RCC 7860 (cell line): ENCODE measurements at regions not wholly inside any gene's neighbourhood (a gene's known extent, or its start where the extent isn't known, plus 50 kb on each side); places are given as distances from the start of the nearest gene placed in this dataset.

Source experiments
- DNase-seq: peaks from one replicate; pipeline ENCODE4 v3.0.0-alpha.2; 2015; ENCODE audit warnings: low spot score
- FAIRE-seq: peaks from 2 replicates; lab custom pipeline; 2012; peaks lifted over from hg19 to GRCh38; lab: Jason Lieb, UNC

DNA sequence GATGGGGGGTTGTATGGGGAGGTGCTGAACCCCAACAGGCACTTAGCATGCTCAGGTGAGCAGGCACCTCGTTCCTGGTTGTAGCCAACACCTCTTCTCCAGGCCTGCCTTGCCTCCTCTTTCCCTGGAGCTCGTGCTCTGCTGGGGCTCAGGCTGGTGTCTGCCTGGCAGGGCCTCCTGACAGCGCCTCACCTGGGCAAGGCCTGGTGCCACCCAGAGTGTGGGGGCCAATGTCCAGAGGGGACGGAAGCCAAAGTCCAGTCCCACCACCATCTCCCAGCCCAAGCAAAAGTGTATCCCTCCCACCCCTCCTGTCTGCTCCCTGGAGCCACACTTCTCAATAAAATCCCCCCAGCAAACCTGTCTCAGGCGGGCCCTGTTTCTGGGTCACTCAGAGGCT is 304.2 kb upstream of the TNRC6C start:
- DNase-seq, result no peak
- no peak for FAIRE-seq

DNA sequence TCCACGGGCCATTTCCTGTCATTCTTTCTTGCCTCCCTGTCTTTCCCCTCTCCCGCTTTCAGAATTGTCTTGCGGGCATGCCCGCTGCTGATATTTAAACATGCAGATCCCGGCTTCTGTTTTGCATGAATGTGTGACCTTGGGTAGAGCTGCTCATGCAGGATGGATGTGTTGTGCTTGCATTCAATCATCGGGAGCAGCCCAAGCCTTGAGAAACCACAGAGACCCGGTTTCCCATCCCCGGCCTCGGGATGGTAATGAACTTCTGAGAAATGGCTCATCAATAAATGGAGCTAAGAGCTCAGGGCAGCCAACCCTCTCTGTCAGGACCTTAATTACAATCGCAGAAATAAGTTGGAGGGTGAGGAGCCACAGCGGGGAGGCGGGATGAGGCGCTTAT is 303.7 kb upstream of the TNRC6C start:
- no peak for FAIRE-seq
- no peak for DNase-seq

DNA sequence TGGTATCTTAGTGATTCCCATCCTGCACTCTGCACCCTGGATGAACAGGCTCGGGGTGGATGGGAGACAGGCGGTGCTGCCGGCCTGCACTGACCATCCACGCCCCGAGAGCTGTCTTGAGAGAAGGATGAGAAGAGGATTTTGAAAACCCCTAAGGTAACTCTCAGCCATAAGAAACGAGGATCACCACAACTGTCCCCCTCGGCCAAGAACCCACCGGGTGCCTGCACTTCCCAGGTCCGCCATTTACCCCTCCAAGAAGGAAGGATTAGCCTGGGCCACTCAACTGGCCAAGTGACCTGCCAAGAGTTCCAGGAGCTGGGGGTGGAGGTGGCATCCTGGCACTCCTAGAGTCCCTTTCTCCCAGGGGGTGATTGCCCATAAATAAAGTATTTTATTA is 302.4 kb upstream of the TNRC6C start:
- no peak for DNase-seq

DNA sequence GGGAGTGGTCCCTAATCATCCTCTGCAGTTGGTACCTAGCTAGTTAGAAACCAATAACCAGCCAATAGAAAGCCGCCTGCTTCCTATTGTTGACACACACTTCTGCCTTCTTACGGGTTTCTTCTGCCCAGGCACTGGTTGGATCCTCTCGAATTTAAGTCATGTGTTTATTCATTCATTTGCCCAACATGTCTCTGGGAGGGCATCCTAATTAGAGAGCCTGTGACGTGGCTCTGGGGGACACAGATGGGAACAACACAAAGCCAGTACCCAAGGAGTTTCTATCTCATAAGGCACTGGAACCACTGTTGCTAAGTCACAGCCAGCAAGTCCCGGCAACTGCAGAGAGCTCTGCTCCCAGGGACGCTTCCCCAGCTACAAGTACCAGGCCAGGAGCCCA is 300.7 kb upstream of the TNRC6C start:
- DNase-seq, result no peak
- FAIRE-seq, result no peak

More for the DNA sequence above, 302.4 kb upstream of the TNRC6C start:
- no peak for FAIRE-seq

DNA sequence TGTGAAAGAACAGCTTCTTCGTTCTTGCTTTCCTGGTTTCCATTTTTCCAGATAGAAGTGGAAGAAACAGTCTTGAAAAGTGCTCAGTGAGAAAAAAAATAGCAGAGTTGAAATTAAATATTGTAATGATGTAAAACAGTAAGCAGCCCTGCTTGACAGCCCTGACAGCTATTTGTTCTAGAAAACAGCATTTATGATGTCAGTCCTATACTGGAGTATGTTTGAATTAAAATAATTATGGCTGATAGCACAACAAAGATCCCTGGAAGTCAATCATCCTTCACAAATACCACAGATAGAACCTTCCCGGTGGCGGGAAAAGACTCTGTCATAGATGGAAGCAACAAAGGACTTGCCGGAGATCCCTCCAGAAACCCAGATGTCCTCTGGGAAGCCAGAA is 298.0 kb upstream of the TNRC6C start:
- FAIRE-seq, result no peak
- DNase-seq, result no peak

DNA sequence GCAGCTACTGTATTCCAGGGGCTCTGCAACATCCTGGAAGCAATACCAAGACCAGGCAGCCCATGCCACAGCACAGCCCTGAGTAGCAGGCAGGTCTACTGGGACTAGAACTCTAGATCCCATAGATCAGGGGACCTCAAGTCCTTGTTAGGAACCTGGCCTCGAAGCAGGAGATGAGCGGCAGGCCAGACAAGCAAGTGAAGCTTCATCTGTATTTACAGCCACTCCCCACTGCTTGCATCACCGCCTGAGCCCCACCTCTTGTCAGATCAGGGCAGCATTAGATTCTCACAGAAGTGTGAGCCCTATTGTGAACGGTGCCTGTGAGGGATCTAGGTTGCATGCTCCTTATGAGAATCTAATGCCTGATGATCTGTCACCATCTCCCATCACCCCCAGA is 295.7 kb upstream of the TNRC6C start:
- DNase-seq (no peak), FAIRE-seq (no peak)

DNA sequence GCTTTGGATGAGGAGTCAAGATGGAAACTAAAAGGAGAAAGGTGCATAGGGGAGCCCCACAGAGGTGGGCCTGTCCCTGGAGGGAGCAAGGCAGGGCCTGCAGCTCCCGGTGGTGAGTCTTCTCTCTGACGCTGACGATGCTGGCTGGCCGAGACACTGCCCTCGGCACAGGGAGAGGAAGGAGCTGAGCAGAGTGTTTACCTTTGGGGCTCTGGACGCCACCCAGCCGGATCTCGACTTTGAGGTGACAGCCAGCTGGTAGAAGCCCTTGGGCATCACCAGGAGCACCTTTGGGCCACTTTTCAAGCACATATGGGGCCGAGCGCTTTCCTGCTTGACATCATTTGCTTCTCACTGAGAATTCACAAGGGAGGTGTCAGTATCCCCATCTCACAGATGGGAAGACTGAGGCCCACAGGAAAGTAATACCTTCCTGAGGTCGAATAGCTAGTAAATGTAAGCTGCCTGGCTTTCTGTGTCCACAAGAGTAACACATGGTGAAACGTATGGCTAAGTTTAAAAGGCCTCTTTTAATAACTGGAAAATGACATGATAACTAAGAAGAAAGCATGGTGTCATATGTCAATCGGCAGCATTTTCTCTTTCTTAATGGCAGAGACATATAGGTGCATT is 294.3 kb upstream of the TNRC6C start:
- DNase-seq (no peak), FAIRE-seq (no peak)

DNA sequence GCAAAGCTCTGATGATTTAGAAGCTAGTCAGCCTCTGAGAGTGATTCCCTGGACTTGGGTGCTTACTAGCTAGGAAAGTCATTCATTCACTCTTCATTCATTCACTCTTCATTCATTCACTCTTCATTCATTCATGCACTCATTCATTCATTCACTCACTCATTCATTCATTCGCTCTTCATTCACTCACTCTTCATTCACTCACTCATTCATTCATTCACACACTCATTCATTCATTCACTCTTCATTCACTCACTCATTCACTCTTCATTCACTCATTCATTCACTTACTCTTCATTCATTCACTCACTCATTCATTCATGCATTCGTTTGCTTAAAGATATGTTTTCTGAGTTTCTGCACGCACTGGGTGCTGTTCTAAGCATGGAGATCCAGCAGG is 292.7 kb upstream of the TNRC6C start:
- no peak for DNase-seq

DNA sequence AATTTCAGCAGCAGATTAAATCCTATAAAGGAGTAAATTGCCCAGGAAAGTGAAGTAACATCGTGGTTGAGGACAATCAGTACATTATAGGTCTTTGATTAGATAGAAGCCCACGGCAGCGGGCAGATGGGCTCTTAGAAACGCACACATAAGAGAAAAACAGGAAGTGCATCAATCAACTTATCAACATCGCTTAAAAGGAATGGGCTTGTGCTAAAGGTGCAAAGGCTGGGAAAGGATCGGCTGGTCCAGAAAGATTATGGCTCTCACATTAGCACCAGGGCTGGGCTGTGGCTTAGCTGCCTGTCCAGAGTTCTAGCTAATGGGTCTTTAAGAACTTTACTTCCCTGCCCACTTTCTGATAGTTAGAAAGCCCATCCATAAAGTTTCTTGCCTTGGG is 292.0 kb upstream of the TNRC6C start:
- DNase-seq (no peak), FAIRE-seq (no peak)

More for the DNA sequence above, 292.7 kb upstream of the TNRC6C start:
- no peak for FAIRE-seq

DNA sequence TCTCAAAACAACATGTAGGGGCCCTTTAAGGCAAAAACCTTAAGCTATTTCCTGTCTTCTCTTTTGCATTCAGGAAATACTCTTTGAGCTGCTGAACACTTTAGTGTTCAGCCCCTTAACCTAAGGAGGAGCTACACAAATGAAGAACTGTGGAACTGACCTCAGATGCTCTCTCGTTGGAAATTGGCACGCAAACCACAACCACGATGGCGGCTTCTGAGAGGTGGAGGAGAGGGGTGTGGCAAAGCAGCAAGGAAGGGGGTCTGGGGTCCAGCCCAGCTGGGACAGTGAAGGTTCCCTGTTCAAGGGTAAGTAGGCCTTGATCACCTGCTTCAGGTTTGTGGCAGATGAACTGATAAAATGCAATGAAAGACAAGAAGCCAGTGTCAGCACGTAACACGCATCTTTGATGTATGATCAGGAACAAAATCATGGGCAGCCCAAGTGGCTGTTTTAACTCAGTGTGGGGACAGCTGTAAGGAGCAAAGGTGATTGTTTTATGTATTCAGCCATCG is 291.6 kb upstream of the TNRC6C start:
- no peak for DNase-seq
- no peak for FAIRE-seq

DNA sequence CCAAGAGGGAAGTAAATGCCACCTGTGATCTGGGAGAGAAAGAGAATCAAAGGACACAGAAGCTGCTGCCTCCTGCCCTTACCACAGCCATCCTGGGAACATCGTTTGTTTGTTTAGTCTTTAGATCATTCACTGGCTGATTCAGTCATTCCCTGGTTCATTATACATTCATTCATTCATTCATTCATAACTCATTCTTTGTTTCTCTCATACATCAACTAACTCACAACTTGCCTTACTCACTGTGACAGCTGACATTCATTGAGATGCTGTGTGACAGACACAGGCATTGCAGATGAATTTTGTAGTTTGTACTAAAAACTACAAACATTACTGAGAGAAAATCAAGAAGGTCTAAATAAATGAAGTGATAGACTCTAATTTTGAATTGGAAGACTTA is 291.0 kb upstream of the TNRC6C start:
- no peak for FAIRE-seq
- DNase-seq, result no peak

DNA sequence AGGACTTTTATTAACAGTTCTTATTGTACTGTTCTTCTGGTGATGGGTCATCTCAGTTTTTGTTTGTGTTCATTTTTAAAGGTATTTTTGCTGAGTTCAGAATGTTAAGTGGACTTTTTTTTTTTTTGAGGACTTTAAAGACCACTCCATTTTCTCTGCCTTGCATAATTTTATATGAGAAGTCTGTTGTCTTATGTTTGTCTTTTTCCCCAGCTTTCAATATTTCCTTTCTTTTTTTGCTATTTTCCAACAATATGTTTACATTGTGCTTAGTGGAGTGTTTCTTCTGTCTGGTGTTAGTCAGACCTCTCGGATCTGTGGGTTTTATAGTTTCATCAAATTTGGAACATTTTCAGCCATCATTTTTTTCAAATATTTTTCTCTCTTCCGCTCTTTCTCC is 290.0 kb upstream of the TNRC6C start:
- FAIRE-seq (no peak), DNase-seq (no peak)

DNA sequence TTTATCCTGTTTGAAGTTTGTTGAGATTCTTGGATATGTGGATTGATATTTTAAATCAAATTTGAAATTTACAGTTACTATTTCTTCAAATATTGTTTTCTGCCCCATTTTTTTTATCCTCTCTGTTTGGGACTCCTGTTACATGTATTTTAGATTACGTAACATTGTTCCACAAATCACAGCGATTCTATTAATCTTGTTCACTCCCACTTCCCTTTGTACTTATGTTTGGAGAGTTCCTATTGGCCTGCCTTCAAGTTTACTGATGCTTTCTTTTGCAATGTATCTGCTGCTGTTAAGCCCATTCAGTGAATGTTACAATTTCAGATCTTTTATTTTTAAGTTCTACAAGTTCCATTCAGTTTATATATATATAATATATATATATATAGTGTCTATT is 288.3 kb upstream of the TNRC6C start:
- FAIRE-seq, result no peak
- no peak for DNase-seq

DNA sequence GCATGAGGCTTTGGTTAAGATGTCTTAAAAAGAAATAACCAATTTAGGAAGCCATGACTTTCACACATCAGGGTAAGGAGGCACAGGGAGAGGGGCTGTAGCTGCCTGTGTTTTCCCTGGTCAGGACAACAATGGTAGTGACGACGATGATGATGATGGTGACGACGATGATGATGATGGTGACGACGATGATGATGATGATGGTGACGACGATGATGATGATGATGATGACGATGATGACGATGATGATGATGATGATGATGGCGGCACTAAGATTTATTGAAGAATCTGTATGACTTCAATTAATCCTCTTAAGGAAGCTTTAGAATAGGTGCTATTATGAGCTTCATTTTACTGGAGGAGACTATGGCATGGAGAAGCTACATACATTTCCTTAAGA is 284.1 kb upstream of the TNRC6C start:
- DNase-seq, result no peak
- no peak for FAIRE-seq

DNA sequence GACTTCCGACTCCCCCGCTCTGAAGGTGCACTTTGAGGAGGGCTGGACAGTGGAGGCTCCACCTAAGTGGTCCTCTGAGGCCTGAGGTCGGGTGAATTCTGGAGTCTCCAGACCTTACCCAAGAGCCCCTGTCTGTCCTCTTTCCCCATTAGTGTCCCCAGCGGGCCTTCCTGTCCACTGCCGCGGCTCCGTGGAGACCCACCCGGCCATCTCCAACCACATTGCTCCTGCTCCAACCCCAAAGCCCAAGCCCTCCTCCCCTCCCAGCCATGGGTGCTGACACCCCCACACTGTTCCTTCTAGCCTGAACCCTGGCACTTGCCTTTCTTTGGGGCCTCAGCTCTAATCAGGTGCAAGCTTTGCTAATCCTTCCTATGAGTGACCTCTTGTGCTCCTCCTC is 283.1 kb upstream of the TNRC6C start:
- FAIRE-seq (no peak), DNase-seq (no peak)

DNA sequence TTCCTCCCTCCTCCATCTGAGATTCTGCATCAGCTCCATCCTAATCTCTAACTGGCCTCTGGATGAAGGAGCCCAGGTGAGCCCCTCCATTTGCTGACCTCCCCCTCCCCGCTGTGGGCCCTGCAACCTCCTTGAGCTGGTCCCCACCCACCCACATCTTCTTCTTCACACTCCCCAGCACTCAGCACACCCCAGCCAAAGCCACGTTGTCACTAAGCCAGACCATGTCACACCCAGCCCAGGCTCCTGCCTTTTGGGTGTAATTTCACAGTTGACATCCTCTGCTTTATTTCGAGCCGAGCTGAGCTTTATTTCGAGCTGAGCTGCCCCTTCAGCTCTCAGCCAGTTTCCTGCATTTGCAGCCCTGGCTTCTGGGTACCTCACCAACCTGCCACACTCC is 282.7 kb upstream of the TNRC6C start:
- no peak for FAIRE-seq
- no peak for DNase-seq

DNA sequence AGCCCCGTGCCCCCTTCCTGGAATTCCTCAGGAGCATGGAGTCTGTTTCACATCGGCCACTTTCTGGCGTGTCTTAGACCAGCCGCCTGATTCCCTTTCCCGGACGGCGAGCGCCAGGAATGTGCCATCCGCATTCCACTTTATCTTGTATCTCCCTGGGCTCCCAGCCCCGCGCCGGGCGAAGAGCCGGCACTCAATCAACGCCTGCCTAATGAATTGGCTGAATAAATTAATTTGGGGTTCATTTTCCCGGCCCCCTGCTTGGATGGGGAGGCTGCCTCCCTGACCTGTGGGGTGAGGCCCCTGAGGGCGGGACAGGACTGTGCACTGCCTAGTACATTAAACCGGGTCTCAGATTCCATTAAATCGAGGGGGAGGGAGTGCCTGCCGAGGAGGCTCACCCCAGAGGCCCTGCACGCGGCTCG is 282.3 kb upstream of the TNRC6C start:
- FAIRE-seq, result no peak

DNA sequence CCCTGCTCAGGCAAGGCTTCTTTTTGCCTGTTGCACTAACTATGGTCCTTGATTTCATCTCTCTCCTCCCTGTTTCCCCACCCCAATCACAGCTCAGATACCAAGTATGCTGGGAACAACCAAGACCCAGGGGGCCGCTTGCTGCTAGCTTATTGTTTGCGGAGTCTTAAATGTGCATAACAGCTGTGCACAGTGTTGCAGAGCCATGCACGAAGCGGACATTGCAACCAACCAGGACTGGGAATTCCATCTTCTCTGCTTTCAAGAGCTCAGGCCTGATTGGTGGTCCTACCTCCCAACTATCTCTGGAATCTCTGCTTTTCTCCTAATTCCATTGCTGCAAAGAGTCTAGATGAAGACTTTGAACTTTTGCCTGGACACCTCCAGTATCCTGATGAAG is 281.3 kb upstream of the TNRC6C start:
- no peak for FAIRE-seq
- no peak for DNase-seq

More for the DNA sequence above, 282.3 kb upstream of the TNRC6C start:
- DNase-seq, result no peak

DNA sequence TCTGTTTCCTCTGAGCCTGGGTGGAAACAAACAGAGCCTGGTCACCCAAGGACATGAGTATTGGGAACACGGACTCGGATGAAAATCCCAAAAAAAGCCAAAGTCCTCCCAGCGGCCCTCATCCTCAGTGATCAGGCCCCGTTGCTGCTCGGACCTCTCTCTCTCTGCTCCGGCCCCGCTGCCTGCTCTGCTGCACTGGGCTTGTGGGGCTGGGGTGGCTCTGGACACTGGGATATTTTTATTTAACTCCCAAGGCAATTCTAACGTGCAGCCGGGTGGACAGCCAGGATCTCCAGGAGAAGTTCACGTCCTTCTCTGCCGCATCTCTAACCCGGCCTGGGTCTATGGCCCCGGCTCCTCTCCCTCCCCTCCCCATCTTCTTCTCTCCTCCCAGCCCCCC is 280.9 kb upstream of the TNRC6C start:
- FAIRE-seq (no peak), DNase-seq (no peak)

DNA sequence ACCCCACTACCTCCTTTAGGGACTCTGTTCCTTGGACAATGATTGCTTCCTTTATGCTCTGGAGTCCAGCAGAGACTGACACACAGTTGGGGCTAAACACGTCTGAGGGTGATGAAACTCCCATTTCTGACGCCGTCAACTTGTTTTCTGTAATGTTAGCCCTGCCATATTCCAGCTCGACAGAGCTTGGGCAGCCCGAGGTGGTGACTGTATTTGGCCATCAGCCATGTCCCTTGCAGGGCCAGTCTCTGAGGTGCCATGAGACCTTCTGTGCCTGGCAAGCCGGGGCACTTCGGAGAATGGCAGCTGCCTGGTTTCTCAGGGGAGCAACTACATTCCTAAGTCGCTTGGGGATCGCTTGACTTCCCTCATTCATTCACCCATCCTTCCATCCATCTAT is 278.9 kb upstream of the TNRC6C start:
- DNase-seq (no peak), FAIRE-seq (no peak)

DNA sequence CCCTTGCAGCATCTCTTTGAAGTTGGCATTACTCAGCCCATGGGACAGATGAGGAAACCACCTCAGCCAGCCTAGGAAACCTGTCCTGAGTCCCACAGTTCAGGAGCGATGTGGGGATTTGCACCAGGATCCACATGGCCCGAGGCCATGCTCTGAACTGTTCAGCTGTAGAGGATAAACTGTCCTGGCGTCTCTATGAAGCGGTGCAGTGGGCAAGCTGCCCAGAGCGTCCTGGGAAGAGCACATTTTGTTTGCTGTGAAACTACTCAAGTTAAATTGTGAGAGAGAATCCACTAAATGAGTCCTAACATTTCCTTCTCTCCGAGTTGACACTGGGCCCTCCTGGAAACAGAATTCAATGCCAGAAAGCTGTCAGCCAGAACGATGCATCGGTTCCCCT is 276.6 kb upstream of the TNRC6C start:
- FAIRE-seq (no peak), DNase-seq (no peak)

DNA sequence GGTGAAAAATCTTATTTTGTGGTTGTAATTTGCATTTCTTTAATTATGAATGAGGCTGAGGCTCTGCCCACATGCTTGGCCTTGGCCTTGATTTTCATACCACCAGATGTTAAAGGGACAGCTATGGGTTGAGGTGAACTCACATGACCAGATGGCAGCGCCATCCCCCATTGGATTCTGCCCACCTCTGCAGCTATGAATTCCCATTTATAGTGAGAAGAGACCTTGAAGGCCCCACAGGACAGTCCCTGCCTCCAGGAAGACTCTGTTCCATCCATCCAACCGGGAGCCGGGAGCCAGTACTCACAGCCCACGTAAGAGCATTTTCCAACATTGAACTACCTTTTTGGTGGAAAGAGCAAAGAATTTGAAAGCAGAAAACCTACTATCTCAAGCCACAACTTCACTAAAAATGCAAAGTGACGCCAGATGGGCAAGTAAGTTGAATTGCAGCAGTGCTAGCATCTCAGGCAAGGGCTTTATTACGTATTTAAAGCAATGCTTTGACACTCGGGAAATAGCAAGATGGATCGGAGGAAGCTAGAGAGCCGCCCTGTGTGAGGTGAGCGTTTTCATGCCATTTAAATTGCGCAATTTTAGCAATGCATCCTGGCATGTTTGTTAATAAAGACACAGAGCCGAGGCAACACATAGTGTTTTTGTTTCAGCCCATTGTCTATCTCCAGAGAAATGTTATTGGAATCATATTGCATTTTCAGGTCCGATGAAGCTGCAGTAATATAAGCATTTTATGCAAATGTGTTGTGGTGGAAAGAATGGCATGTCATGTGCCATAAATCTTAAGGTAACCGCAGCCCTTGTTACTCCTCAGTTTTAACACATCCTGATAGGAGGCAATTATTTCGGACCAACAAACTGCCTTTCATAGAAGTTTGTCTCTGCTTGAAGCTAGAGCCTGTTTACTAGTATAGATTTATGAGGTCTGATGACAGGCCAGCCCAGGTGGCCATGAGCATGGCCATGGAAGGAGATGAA is 273.4 kb upstream of the TNRC6C start:
- FAIRE-seq (no peak), DNase-seq (no peak)
